A549 (cell line): ENCODE measurements at regions not wholly inside any gene's neighbourhood (a gene's known extent, or its start where the extent isn't known, plus 50 kb on each side); places are given as distances from the start of the nearest gene placed in this dataset.

ENCODE experiments used
- BHLHE40 ChIP-seq: IDR thresholded peaks from 2 replicates; pipeline ENCODE4 v1.6.1; 2012; ENCODE audit warnings: low read depth, low read length, inconsistent platforms
- CBX8 ChIP-seq: fragments of 200-600 bp; sonication (generic); IDR thresholded peaks from 2 replicates; pipeline ENCODE4 v1.6.1; 2016
- CHD2 ChIP-seq: fragments of 150-350 bp; IDR thresholded peaks from 2 replicates; pipeline ENCODE4 v1.6.1; 2014; ENCODE audit warnings: low read length; ENCODE audit not compliant: partially characterized antibody
- CTCF ChIP-seq: fragments of >200 bp; sonication (Bioruptor Twin); formaldehyde crosslinking; IDR thresholded peaks from 3 replicates; pipeline ENCODE4 v1.5.1; 2016
- POLR2A ChIP-seq: IDR thresholded peaks from 2 replicates; pipeline ENCODE4 v1.6.1; 2012; ENCODE audit warnings: mild to moderate bottlenecking, low read length
- USF2 ChIP-seq: fragments of 450-650 bp; IDR thresholded peaks from 2 replicates; pipeline ENCODE4 v1.6.1; 2014; ENCODE audit warnings: antibody characterized with exemption
- TF ChIP-seq, protein P1 (sequence below): IDR thresholded peaks from 2 replicates; pipeline ENCODE4 v1.6.1; 2012

DNA sequence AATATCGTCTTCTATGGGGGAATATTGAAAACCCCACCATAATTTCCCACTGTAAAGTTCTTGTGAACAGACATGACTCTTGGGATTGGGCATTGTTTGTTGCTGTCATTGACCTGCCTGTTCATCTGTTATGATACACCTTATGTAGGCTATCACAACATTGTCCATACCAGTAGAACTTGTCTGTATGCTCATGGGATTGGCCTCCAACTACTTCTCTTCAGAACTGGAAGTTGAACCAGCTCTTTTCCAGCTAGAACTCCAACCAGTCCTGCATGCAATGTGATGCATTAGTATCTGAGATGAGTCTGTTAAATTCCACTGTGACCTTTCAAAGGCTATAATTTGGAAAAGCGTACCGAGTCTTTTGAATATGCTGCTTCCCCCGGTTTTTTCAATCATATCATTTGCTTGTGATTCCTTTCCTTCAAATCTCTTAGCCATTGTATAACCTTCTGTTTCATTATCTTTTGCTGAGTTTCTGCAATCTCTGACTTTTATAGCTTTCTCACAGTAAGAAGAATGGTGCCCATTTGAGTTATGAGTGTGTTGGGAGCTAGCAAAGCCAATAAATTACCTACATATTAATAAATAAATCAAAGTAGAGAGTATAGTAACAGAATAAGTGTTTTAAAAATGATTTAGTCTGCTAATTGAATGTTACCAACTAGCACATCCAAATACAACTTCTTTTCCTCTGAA is 101.9 kb downstream of the PLK2 start:
- TF ChIP-seq CBX8 (no peak), CHD2 (no peak), USF2 (no peak), CTCF (no peak), BHLHE40 (no peak), POLR2A (no peak)
- TF ChIP-seq, protein P1, sequence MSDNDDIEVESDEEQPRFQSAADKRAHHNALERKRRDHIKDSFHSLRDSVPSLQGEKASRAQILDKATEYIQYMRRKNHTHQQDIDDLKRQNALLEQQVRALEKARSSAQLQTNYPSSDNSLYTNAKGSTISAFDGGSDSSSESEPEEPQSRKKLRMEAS, result no peak
